ENCODE measurements at regions not wholly inside any gene's neighbourhood (a gene's known extent, or its start where the extent isn't known, plus 50 kb on each side); places are given as distances from the start of the nearest gene placed in this dataset.

GRCh38 chr4:162401021-162401420 lies 237.2 kb upstream of the FSTL5 start:
- Histone ChIP-seq H3K9ac (ENCODE audit: extremely low read depth, low read length, poor library complexity, severe bottlenecking) (no peak overlapping the region), H3K36me3 (ENCODE audit: control insufficient read depth, insufficient read depth, low read length) (no peaks in the 10 kb centered on the region), H3K4me1 (ENCODE audit: control insufficient read depth, insufficient read depth, low read length) (no peaks in the 10 kb centered on the region), H3K27me3 (ENCODE audit: control insufficient read depth, insufficient read depth, low read length, poor library complexity, severe bottlenecking) (no peaks in the 10 kb centered on the region), H3K9me3 (ENCODE audit: control insufficient read depth, low read length) (peaks cover 4% of the 10 kb centered on the region), H3K4me3 (ENCODE audit: low read length) (no peak overlapping the region), H3K27ac (ENCODE audit: low read depth, low read length) (no peak overlapping the region)
- Mint-ChIP-seq H3K27me3 (ENCODE audit: insufficient read depth) (no peaks in the 10 kb centered on the region), H3K9me3 (no peaks in the 10 kb centered on the region), H3K4me3 (no peak overlapping the region), H3K4me1 (no peaks in the 10 kb centered on the region), H3K27ac (no peak overlapping the region), H3K36me3 (ENCODE audit: low read depth) (no peaks in the 10 kb centered on the region)
- 96% methylated on average over 4 to 5 of the region's 5 CpGs for WGBS, 2 experiments (ENCODE audit: insufficient coverage in 1 of 2, insufficient read length in 1 of 2)
- TF ChIP-seq, protein P1, sequence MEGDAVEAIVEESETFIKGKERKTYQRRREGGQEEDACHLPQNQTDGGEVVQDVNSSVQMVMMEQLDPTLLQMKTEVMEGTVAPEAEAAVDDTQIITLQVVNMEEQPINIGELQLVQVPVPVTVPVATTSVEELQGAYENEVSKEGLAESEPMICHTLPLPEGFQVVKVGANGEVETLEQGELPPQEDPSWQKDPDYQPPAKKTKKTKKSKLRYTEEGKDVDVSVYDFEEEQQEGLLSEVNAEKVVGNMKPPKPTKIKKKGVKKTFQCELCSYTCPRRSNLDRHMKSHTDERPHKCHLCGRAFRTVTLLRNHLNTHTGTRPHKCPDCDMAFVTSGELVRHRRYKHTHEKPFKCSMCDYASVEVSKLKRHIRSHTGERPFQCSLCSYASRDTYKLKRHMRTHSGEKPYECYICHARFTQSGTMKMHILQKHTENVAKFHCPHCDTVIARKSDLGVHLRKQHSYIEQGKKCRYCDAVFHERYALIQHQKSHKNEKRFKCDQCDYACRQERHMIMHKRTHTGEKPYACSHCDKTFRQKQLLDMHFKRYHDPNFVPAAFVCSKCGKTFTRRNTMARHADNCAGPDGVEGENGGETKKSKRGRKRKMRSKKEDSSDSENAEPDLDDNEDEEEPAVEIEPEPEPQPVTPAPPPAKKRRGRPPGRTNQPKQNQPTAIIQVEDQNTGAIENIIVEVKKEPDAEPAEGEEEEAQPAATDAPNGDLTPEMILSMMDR (conservative IDR thresholded peaks at IDR 0.05): no peak
- DNase-seq: no peak

- no peaks in the 10 kb centered on the region for H3K9me3 ChIP-seq (ENCODE audit: control insufficient read depth, low read length)
- WGBS, 2 experiments (ENCODE audit: insufficient coverage in 1 of 2, insufficient read length in 1 of 2): 87 to 100% methylated on average over 1 of the region's 1 CpG
These were observed 229.1 kb upstream of the FSTL5 start for GRCh38 chr4:162392946-162393345.

GRCh38 chr4:162366146-162366545 lies 202.3 kb upstream of the FSTL5 start:
- Histone ChIP-seq H3K4me3 (ENCODE audit: low read length) (no peak overlapping the region), H3K27ac (ENCODE audit: low read depth, low read length) (no peak overlapping the region), H3K4me1 (ENCODE audit: control insufficient read depth, insufficient read depth, low read length) (no peaks in the 10 kb centered on the region), H3K36me3 (ENCODE audit: control insufficient read depth, insufficient read depth, low read length) (no peaks in the 10 kb centered on the region), H3K9ac (ENCODE audit: extremely low read depth, low read length, poor library complexity, severe bottlenecking) (no peak overlapping the region), H3K27me3 (ENCODE audit: control insufficient read depth, insufficient read depth, low read length, poor library complexity, severe bottlenecking) (no peaks in the 10 kb centered on the region), H3K9me3 (ENCODE audit: control insufficient read depth, low read length) (no peaks in the 10 kb centered on the region)
- TF ChIP-seq, protein P1 (conservative IDR thresholded peaks at IDR 0.05): no peak
- Mint-ChIP-seq H3K4me3 (no peak overlapping the region), H3K27me3 (ENCODE audit: insufficient read depth) (no peaks in the 10 kb centered on the region), H3K27ac (no peak overlapping the region), H3K4me1 (peaks cover 10% of the 10 kb centered on the region), H3K36me3 (ENCODE audit: low read depth) (no peaks in the 10 kb centered on the region), H3K9me3 (no peaks in the 10 kb centered on the region)
- DNase-seq: no peak

More at GRCh38 chr4:162392946-162393345, 229.1 kb upstream of the FSTL5 start:
- Histone ChIP-seq H3K36me3 (ENCODE audit: control insufficient read depth, insufficient read depth, low read length) (no peaks in the 10 kb centered on the region), H3K27ac (ENCODE audit: low read depth, low read length) (no peak overlapping the region), H3K9ac (ENCODE audit: extremely low read depth, low read length, poor library complexity, severe bottlenecking) (no peak overlapping the region), H3K4me1 (ENCODE audit: control insufficient read depth, insufficient read depth, low read length) (no peaks in the 10 kb centered on the region), H3K27me3 (ENCODE audit: control insufficient read depth, insufficient read depth, low read length, poor library complexity, severe bottlenecking) (no peaks in the 10 kb centered on the region), H3K4me3 (ENCODE audit: low read length) (no peak overlapping the region)
- H3K9me3 Mint-ChIP-seq: no peaks in the 10 kb centered on the region
- H3K4me1 Mint-ChIP-seq: no peaks in the 10 kb centered on the region
- TF ChIP-seq, protein P1 (conservative IDR thresholded peaks at IDR 0.05): no peak
- H3K4me3 Mint-ChIP-seq: no peak overlapping the region
- no peaks in the 10 kb centered on the region for H3K27me3 Mint-ChIP-seq (ENCODE audit: insufficient read depth)
- H3K27ac Mint-ChIP-seq: no peak overlapping the region
- DNase-seq: no peak
- no peaks in the 10 kb centered on the region for H3K36me3 Mint-ChIP-seq (ENCODE audit: low read depth)

All from endodermal cell (in vitro differentiated cells).